Hepatocyte (in vitro differentiated cells): ENCODE measurements at regions not wholly inside any gene's neighbourhood (a gene's known extent, or its start where the extent isn't known, plus 50 kb on each side); places are given as distances from the start of the nearest gene placed in this dataset.

Experiments used
- EZH2 ChIP-seq: fragments of 200-600 bp; sonication (generic); IDR thresholded peaks from 2 replicates; pipeline ENCODE4 v1.6.1; 2016; ENCODE audit warnings: antibody characterized with exemption, mild to moderate bottlenecking, borderline replicate concordance
- EZH2phosphoT487 ChIP-seq: fragments of 200-600 bp; sonication (generic); IDR thresholded peaks from one replicate; pipeline ENCODE4 v1.6.1; 2018; ENCODE audit warnings: antibody characterized with exemption, mild to moderate bottlenecking, low read depth, moderate library complexity; ENCODE audit not compliant: unreplicated experiment, severe bottlenecking
- TF ChIP-seq, protein P1 (sequence below): fragments of 200-600 bp; sonication (generic); IDR thresholded peaks from 2 replicates; pipeline ENCODE4 v1.5.1; 2016; ENCODE audit warnings: antibody characterized with exemption, mild to moderate bottlenecking; ENCODE audit not compliant: poor library complexity

DNA sequence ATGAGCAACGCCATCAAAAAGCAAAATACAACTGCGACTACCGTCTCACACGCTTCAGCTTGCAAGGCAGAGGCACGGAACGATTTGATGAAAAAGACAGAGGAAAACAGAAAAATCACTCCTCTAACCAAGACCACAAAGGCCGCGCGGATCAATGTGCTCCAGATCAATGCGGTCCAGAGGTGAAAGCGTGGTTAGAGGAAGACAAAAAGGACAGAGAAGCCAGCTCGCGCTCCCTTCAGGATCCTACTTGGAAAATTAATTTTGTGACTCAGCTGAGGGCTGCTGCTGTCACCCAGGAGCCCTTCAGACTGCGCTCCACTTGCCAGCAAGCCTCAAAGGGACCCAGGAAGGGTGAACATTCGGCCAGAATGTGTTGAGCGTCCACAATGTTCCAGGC lies 140.2 kb upstream of the RPS6KA2 start:
- TF ChIP-seq, protein P1, sequence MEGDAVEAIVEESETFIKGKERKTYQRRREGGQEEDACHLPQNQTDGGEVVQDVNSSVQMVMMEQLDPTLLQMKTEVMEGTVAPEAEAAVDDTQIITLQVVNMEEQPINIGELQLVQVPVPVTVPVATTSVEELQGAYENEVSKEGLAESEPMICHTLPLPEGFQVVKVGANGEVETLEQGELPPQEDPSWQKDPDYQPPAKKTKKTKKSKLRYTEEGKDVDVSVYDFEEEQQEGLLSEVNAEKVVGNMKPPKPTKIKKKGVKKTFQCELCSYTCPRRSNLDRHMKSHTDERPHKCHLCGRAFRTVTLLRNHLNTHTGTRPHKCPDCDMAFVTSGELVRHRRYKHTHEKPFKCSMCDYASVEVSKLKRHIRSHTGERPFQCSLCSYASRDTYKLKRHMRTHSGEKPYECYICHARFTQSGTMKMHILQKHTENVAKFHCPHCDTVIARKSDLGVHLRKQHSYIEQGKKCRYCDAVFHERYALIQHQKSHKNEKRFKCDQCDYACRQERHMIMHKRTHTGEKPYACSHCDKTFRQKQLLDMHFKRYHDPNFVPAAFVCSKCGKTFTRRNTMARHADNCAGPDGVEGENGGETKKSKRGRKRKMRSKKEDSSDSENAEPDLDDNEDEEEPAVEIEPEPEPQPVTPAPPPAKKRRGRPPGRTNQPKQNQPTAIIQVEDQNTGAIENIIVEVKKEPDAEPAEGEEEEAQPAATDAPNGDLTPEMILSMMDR = no peak
- TF ChIP-seq EZH2 = no peak
- no peak for TF ChIP-seq EZH2phosphoT487
